ENCODE measurements at regions not wholly inside any gene's neighbourhood (a gene's known extent, or its start where the extent isn't known, plus 50 kb on each side); places are given as distances from the start of the nearest gene placed in this dataset.

GRCh38 chr5:98307811-98308210 lies 465.7 kb upstream of the RGMB start:
- peak; percentile 99 for FAIRE-seq
- Mint-ChIP-seq H3K9me3 (ENCODE audit: unreplicated experiment) (no peaks in the 10 kb centered on the region), H3K4me1 (ENCODE audit: low read depth, unreplicated experiment) (peaks cover 34% of the 10 kb centered on the region), H3K27ac (ENCODE audit: unreplicated experiment) (peak overlapping the region; percentile 98), H3K4me3 (ENCODE audit: unreplicated experiment) (no peak overlapping the region), H3K27me3 (ENCODE audit: low read depth, unreplicated experiment) (no peaks in the 10 kb centered on the region), H3K36me3 (ENCODE audit: low read depth, unreplicated experiment) (no peaks in the 10 kb centered on the region)
- Histone ChIP-seq H3K27me3 (ENCODE audit: insufficient read depth, low read length) (no peaks in the 10 kb centered on the region), H3K4me3 (ENCODE audit: insufficient read depth, low read depth, low read length) (no peak overlapping the region), H4K20me1 (ENCODE audit: insufficient read depth, low read length) (no peaks in the 10 kb centered on the region), H3K4me1 (ENCODE audit: insufficient read depth, low read length) (peaks cover 36% of the 10 kb centered on the region), H3K36me3 (ENCODE audit: insufficient read depth, low read length) (no peaks in the 10 kb centered on the region), H3K79me2 (ENCODE audit: insufficient read depth, low read length) (no peaks in the 10 kb centered on the region), H3K27ac (ENCODE audit: low read depth, low read length) (peak overlapping the region; percentile 99), H3K4me2 (ENCODE audit: low read length) (peak overlapping the region; percentile 54), H2AFZ (ENCODE audit: low read depth, low read length) (no peak overlapping the region), H3K9me3 (ENCODE audit: insufficient read depth, low read depth, low read length) (no peaks in the 10 kb centered on the region), H3K9ac (ENCODE audit: low read length) (peak overlapping the region; percentile 76)
- peak; percentile 84 for DNase-seq (ENCODE audit: low read depth)
- no peak for TF ChIP-seq CTCF (IDR thresholded peaks at IDR 0.05; ENCODE audit: insufficient read depth, low read depth, low read length)
- no peak for TF ChIP-seq EZH2 (IDR thresholded peaks at IDR 0.05; ENCODE audit: insufficient read depth, low read length)

DNA sequence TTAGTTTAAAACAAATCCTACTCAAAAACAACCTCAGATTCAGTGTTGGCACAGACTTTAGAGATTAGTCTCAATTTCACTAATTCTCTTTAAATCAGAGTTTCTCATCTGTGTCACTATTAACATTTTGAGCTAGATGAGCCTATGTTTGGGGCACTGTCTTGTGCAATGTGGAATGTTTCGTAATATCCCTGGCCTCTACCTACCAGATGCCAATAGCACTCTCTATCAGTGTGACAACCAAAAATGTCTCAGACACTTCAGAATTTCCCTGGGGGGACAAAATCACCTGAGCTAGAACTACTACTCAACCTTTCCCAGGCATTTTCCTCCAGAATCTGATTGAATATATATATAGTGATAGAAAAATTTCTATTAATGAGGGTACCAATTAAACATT lies 465.2 kb upstream of the RGMB start:
- H3K79me2 ChIP-seq (ENCODE audit: insufficient read depth, low read length) = no peaks in the 10 kb centered on the region
- Mint-ChIP-seq H3K27ac (ENCODE audit: unreplicated experiment) (peak overlapping the region; percentile 98), H3K9me3 (ENCODE audit: unreplicated experiment) (no peaks in the 10 kb centered on the region), H3K27me3 (ENCODE audit: low read depth, unreplicated experiment) (no peaks in the 10 kb centered on the region), H3K4me3 (ENCODE audit: unreplicated experiment) (no peak overlapping the region), H3K36me3 (ENCODE audit: low read depth, unreplicated experiment) (no peaks in the 10 kb centered on the region), H3K4me1 (ENCODE audit: low read depth, unreplicated experiment) (peaks cover 38% of the 10 kb centered on the region)
- peak overlapping the region; percentile 76 for H3K9ac ChIP-seq (ENCODE audit: low read length)
- peak overlapping the region; percentile 54 for H3K4me2 ChIP-seq (ENCODE audit: low read length)
- H3K36me3 ChIP-seq (ENCODE audit: insufficient read depth, low read length) = no peaks in the 10 kb centered on the region
- peaks cover 37% of the 10 kb centered on the region for H3K4me1 ChIP-seq (ENCODE audit: insufficient read depth, low read length)
- DNase-seq (ENCODE audit: low read depth) (no peak), FAIRE-seq (no peak)
- H3K27ac ChIP-seq (ENCODE audit: low read depth, low read length) = peak overlapping the region; percentile 99
- no peak for TF ChIP-seq EZH2 (IDR thresholded peaks at IDR 0.05; ENCODE audit: insufficient read depth, low read length)
- no peak for TF ChIP-seq CTCF (IDR thresholded peaks at IDR 0.05; ENCODE audit: insufficient read depth, low read depth, low read length)
- H3K27me3 ChIP-seq (ENCODE audit: insufficient read depth, low read length) = no peaks in the 10 kb centered on the region
- H3K9me3 ChIP-seq (ENCODE audit: insufficient read depth, low read depth, low read length) = no peaks in the 10 kb centered on the region
- no peak overlapping the region for H3K4me3 ChIP-seq (ENCODE audit: insufficient read depth, low read depth, low read length)
- no peak overlapping the region for H2AFZ ChIP-seq (ENCODE audit: low read depth, low read length)
- H4K20me1 ChIP-seq (ENCODE audit: insufficient read depth, low read length) = no peaks in the 10 kb centered on the region

DNA sequence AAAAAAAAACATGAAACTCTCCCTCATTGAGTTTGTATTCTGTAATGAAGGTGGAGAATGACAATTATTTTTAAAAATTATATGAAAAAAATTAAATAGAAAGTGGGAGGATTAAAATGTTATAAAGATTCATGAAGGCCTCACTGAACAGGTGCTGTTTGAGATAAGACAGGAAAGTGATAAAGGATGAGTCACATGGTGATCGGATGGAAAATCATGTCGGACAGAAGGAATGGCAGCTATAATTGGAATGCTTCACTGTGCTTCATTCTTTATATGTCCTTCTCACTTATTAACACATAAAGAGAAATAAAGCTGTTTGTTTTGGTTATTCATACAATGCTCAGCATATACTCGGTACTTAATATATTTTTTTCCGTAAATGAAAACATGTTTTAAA lies 464.5 kb upstream of the RGMB start:
- TF ChIP-seq EZH2 (IDR thresholded peaks at IDR 0.05; ENCODE audit: insufficient read depth, low read length) (no peak), CTCF (IDR thresholded peaks at IDR 0.05; ENCODE audit: insufficient read depth, low read depth, low read length) (no peak)
- no peaks in the 10 kb centered on the region for H3K79me2 ChIP-seq (ENCODE audit: insufficient read depth, low read length)
- H2AFZ ChIP-seq (ENCODE audit: low read depth, low read length) = no peak overlapping the region
- Mint-ChIP-seq H3K9me3 (ENCODE audit: unreplicated experiment) (no peaks in the 10 kb centered on the region), H3K27ac (ENCODE audit: unreplicated experiment) (peak overlapping the region; percentile 98), H3K4me1 (ENCODE audit: low read depth, unreplicated experiment) (peaks cover 43% of the 10 kb centered on the region), H3K36me3 (ENCODE audit: low read depth, unreplicated experiment) (no peaks in the 10 kb centered on the region), H3K4me3 (ENCODE audit: unreplicated experiment) (no peak overlapping the region), H3K27me3 (ENCODE audit: low read depth, unreplicated experiment) (no peaks in the 10 kb centered on the region)
- DNase-seq (ENCODE audit: low read depth) (peak; percentile 68), FAIRE-seq (no peak)
- peak overlapping the region; percentile 99 for H3K27ac ChIP-seq (ENCODE audit: low read depth, low read length)
- peak overlapping the region; percentile 31 for H3K4me3 ChIP-seq (ENCODE audit: insufficient read depth, low read depth, low read length)
- peak overlapping the region; percentile 81 for H3K4me2 ChIP-seq (ENCODE audit: low read length)
- no peaks in the 10 kb centered on the region for H3K9me3 ChIP-seq (ENCODE audit: insufficient read depth, low read depth, low read length)
- no peaks in the 10 kb centered on the region for H3K36me3 ChIP-seq (ENCODE audit: insufficient read depth, low read length)
- no peaks in the 10 kb centered on the region for H4K20me1 ChIP-seq (ENCODE audit: insufficient read depth, low read length)
- H3K9ac ChIP-seq (ENCODE audit: low read length) = peak overlapping the region; percentile 88
- H3K4me1 ChIP-seq (ENCODE audit: insufficient read depth, low read length) = peaks cover 44% of the 10 kb centered on the region
- no peaks in the 10 kb centered on the region for H3K27me3 ChIP-seq (ENCODE audit: insufficient read depth, low read length)
